B cell (primary cell): ENCODE measurements at regions not wholly inside any gene's neighbourhood (a gene's known extent, or its start where the extent isn't known, plus 50 kb on each side); places are given as distances from the start of the nearest gene placed in this dataset.

ENCODE experiments used
- ATAC-seq: fragments of 200-7000 bp; cut with Tn5 transposase; one replicate; pipeline ENCODE4 v1.10.0; 2021; ENCODE audit warnings: low read depth, mild to moderate bottlenecking, moderate number of reproducible peaks, moderate library complexity
- CTCF ChIA-PET: fragments of 350-600 bp; sonication (Branson Sonifier 250); formaldehyde crosslinking; loops from one replicate; lab custom pipeline; 2021; ENCODE audit warnings: antibody characterized with exemption, inconsistent platforms; lab: Charles Lee
- POLR2A ChIA-PET: fragments of 350-600 bp; sonication (Branson Sonifier 250); formaldehyde crosslinking; loops from one replicate; lab custom pipeline; 2021; ENCODE audit warnings: antibody characterized with exemption; lab: Charles Lee
- DNase-seq: peaks from one replicate; pipeline ENCODE4 v3.0.0; 2013
- H2AFZ ChIP-seq: 2 replicates; pipeline ENCODE4 v1.6.1; 2012; ENCODE audit warnings: mild to moderate bottlenecking, low read depth, low read length; ENCODE audit not compliant: insufficient read depth, poor library complexity, severe bottlenecking
- H3K27ac ChIP-seq, 2 donors: 1 replicate in 1 of 2; 2 replicates in 1 of 2; pipeline ENCODE4 v1.5.1; 2012 to 2013; ENCODE audit warnings: low read length in 2 of 2, mild to moderate bottlenecking in 2 of 2, moderate library complexity in 1 of 2
- H3K27me3 ChIP-seq, 4 experiments: fragments of 200-600 bp in 1 of 4; sonication (generic) in 1 of 4; replicated peaks in 1 of 4; 1 replicate in 2 of 4; 2 replicates in 2 of 4; pipeline versions ENCODE4 v1.6.1 to v1.7.0; 2013 to 2016; ENCODE audit warnings: low read length in 3 of 4, mild to moderate bottlenecking in 2 of 4, mixed read lengths in 1 of 4, moderate library complexity in 1 of 4; ENCODE audit not compliant: insufficient read depth in 4 of 4, control insufficient read depth in 3 of 4; ENCODE audit errors: control extremely low read depth in 1 of 4
- H3K36me3 ChIP-seq, 2 experiments: replicated peaks in 1 of 2; 1 replicate in 1 of 2; 2 replicates in 1 of 2; pipeline versions ENCODE4 v1.6.1 to v1.7.1; 2013; ENCODE audit warnings: low read length in 1 of 2; ENCODE audit not compliant: insufficient read depth in 2 of 2, control insufficient read depth in 1 of 2; ENCODE audit errors: control extremely low read depth in 1 of 2, extremely low read depth in 1 of 2
- H3K4me1 ChIP-seq, 2 donors: fragments of 200-600 bp in 1 of 2; sonication (generic) in 1 of 2; 1 replicate in 1 of 2; 2 replicates in 1 of 2; pipeline versions ENCODE4 v1.5.1 to v1.6.1; 2013 to 2017; ENCODE audit warnings: low read length in 2 of 2; ENCODE audit not compliant: control insufficient read depth in 2 of 2, insufficient read depth in 2 of 2
- H3K4me2 ChIP-seq: replicated peaks from 2 replicates; pipeline ENCODE3; 2012; ENCODE audit warnings: mild to moderate bottlenecking, low read depth, low read length; ENCODE audit not compliant: poor library complexity, severe bottlenecking
- H3K4me3 ChIP-seq, 5 experiments: fragments of 200-600 bp in 1 of 5; sonication (generic) in 1 of 5; 1 replicate in 3 of 5; 2 replicates in 2 of 5; pipeline versions ENCODE4 v1.5.1 to v1.7.0; 2011 to 2016; ENCODE audit warnings: low read length in 4 of 5, mild to moderate bottlenecking in 4 of 5, low read depth in 2 of 5, control low read depth in 1 of 5, moderate library complexity in 1 of 5; ENCODE audit not compliant: insufficient read depth in 1 of 5; ENCODE audit errors: control extremely low read depth in 1 of 5, extremely low read depth in 1 of 5
- H3K79me2 ChIP-seq: fragments of 200-600 bp; sonication (generic); one replicate; pipeline ENCODE4 v1.6.0; 2016; ENCODE audit warnings: low read length; ENCODE audit not compliant: control insufficient read depth, insufficient read depth
- H3K9ac ChIP-seq: fragments of 200-600 bp; sonication (generic); 2 replicates; pipeline ENCODE4 v1.6.1; 2017; ENCODE audit warnings: mild to moderate bottlenecking, low read length, moderate library complexity
- H3K9me3 ChIP-seq, 3 donors: one replicate each; pipeline versions ENCODE4 v1.6.1 to v1.7.1; 2013; ENCODE audit warnings: low read length in 2 of 3; ENCODE audit not compliant: control insufficient read depth in 2 of 3, insufficient read depth in 1 of 3; ENCODE audit errors: control extremely low read depth in 1 of 3
- H4K20me1 ChIP-seq: 2 replicates; pipeline ENCODE4 v1.6.0; 2012; ENCODE audit warnings: mild to moderate bottlenecking, low read length; ENCODE audit not compliant: insufficient read depth, control insufficient read depth, poor library complexity, severe bottlenecking
- H3K27ac Mint-ChIP-seq: one replicate; pipeline ENCODE4 v1.8.0; 2021; ENCODE audit warnings: mixed read lengths
- H3K27me3 Mint-ChIP-seq: one replicate; pipeline ENCODE4 v1.8.0; 2021; ENCODE audit warnings: mixed read lengths
- H3K4me1 Mint-ChIP-seq: one replicate; pipeline ENCODE4 v1.8.0; 2021; ENCODE audit warnings: mixed read lengths
- H3K4me3 Mint-ChIP-seq: one replicate; pipeline ENCODE4 v1.8.0; 2021; ENCODE audit warnings: mixed read lengths
- H3K9me3 Mint-ChIP-seq: one replicate; pipeline ENCODE4 v1.8.0; 2022; ENCODE audit warnings: mixed read lengths; ENCODE audit not compliant: insufficient read depth
- EZH2 ChIP-seq: IDR thresholded peaks from 2 replicates; pipeline ENCODE4 v1.6.1; 2012; ENCODE audit warnings: borderline replicate concordance, low read depth, mild to moderate bottlenecking, moderate library complexity, low read length; ENCODE audit not compliant: insufficient read depth, poor library complexity, severe bottlenecking
- WGBS: methylation state at CpG from one replicate; pipeline ENCODE4 v1.1.5; 2013; ENCODE audit warnings: missing lambda C conversion rate; ENCODE audit not compliant: insufficient coverage; 5-methylcytosine and 5-hydroxymethylcytosine counted together
- intact Hi-C: fragments of 100-400 bp; cut with micrococcal nuclease; formaldehyde crosslinking; loops from one replicate; pipeline ENCODE4 v1.10.0; 2022
- TF ChIP-seq, protein P1 (sequence below): fragments of 200-600 bp; IDR thresholded peaks from one replicate; pipeline ENCODE4 v1.8.0; 2022; ENCODE audit warnings: antibody characterized with exemption, mild to moderate bottlenecking

DNA sequence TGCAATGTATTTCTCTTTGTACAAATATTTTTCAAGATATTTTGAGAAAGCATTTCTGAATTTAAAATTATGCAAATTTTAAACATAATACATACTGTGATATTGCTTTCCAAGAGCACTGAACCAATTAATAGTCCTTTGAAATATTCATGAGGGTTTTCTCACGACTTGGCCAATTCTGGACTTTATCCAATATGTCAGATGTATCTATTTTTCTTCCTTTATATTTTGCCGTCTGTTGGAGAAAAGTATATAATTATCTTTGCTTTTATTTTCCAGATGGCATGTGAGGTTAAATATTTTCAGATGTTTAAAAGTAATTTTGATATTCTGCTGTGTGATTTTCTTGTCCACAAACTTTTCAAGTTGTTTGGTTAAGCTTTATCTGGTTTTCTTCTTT, 378.9 kb downstream of the SLCO4C1 start:
- Mint-ChIP-seq H3K4me1 (no peaks in the 10 kb centered on the region), H3K9me3 (no peaks in the 10 kb centered on the region), H3K27ac (no peak overlapping the region), H3K27me3 (no peaks in the 10 kb centered on the region), H3K4me3 (no peak overlapping the region)
- POLR2A ChIA-PET: no interaction called here
- Histone ChIP-seq H3K36me3 (no peaks in the 10 kb centered on the region), H3K9me3 (no peaks in the 10 kb centered on the region), H3K4me2 (no peak overlapping the region), H2AFZ (no peak overlapping the region), H3K27me3 (no peaks in the 10 kb centered on the region), H3K4me1 (no peaks in the 10 kb centered on the region), H3K27ac (no peak overlapping the region), H3K9ac (no peak overlapping the region), H3K4me3 (no peak overlapping the region), H4K20me1 (no peaks in the 10 kb centered on the region), H3K79me2 (no peaks in the 10 kb centered on the region)
- no peak for TF ChIP-seq EZH2
- TF ChIP-seq, protein P1, sequence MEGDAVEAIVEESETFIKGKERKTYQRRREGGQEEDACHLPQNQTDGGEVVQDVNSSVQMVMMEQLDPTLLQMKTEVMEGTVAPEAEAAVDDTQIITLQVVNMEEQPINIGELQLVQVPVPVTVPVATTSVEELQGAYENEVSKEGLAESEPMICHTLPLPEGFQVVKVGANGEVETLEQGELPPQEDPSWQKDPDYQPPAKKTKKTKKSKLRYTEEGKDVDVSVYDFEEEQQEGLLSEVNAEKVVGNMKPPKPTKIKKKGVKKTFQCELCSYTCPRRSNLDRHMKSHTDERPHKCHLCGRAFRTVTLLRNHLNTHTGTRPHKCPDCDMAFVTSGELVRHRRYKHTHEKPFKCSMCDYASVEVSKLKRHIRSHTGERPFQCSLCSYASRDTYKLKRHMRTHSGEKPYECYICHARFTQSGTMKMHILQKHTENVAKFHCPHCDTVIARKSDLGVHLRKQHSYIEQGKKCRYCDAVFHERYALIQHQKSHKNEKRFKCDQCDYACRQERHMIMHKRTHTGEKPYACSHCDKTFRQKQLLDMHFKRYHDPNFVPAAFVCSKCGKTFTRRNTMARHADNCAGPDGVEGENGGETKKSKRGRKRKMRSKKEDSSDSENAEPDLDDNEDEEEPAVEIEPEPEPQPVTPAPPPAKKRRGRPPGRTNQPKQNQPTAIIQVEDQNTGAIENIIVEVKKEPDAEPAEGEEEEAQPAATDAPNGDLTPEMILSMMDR: no peak
- intact Hi-C loops: no loop called here
- no CpG with 5 or more reads among the region's 2 CpGs for WGBS
- ATAC-seq (no peak), DNase-seq (no peak)
- CTCF ChIA-PET: no interaction called here

DNA sequence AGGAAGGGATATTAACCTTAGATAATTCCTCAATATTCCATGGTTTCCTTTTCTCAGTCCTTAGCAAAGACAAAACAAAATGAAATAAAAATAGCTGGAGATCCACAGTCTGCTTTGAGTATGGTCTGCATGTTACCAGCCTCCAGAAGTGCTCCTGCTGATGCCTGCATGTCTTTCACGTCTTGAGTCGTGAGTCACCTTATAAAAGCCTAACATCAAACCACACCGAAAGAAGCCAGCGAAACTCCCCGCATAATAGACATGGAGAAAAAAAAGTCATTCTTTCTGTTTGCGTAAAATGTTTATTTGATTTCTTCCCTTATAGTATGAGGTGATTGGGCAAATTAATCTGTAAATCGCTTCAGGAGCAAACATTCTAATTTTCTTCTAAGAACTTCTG, 380.5 kb downstream of the SLCO4C1 start:
- Mint-ChIP-seq H3K27ac (no peak overlapping the region), H3K9me3 (no peaks in the 10 kb centered on the region), H3K4me3 (no peak overlapping the region), H3K27me3 (no peaks in the 10 kb centered on the region), H3K4me1 (no peaks in the 10 kb centered on the region)
- intact Hi-C loops: no loop called here
- Histone ChIP-seq H2AFZ (no peak overlapping the region), H4K20me1 (no peaks in the 10 kb centered on the region), H3K79me2 (no peaks in the 10 kb centered on the region), H3K4me1 (no peaks in the 10 kb centered on the region), H3K4me3 (no peak overlapping the region), H3K27me3 (no peaks in the 10 kb centered on the region), H3K36me3 (no peaks in the 10 kb centered on the region), H3K9ac (no peak overlapping the region), H3K27ac (no peak overlapping the region), H3K9me3 (peaks cover 0 to 1% (median 0%) of the 10 kb centered on the region in 3 donors), H3K4me2 (no peak overlapping the region)
- CTCF ChIA-PET: no interaction called here
- no peak for DNase-seq
- POLR2A ChIA-PET: no interaction called here
- WGBS: no CpG with 5 or more reads among the region's 7 CpGs
- ATAC-seq: no peak
- TF ChIP-seq, protein P1: no peak
- no peak for TF ChIP-seq EZH2
